ENCODE measurements at regions not wholly inside any gene's neighbourhood (a gene's known extent, or its start where the extent isn't known, plus 50 kb on each side); places are given as distances from the start of the nearest gene placed in this dataset.
A peak's percentile ranks its signal among the peaks of the same experiment; 100 is the strongest.

- no peak for DNase-seq (ENCODE audit: low spot score)
Observed at GRCh38 chr5:96588539-96588938, 73.6 kb upstream of the CAST start.

- no peak for DNase-seq (ENCODE audit: low spot score)
Observed at GRCh38 chr5:96590796-96591195, 71.4 kb upstream of the CAST start.

GRCh38 chr5:96595300-96596090 lies 66.7 kb upstream of the CAST start:
- peak; percentile 40 for DNase-seq (ENCODE audit: low spot score)

- DNase-seq (ENCODE audit: low spot score) = no peak
Observed at GRCh38 chr5:96597438-96598020, 64.6 kb upstream of the CAST start.

- no peak for DNase-seq (ENCODE audit: low spot score)
Observed at GRCh38 chr5:96601200-96601599, 61.0 kb upstream of the CAST start.

- DNase-seq (ENCODE audit: low spot score) = peak; percentile 80
Observed at GRCh38 chr5:96601715-96602244, 60.4 kb upstream of the CAST start.

- no peak for DNase-seq (ENCODE audit: low spot score)
Observed at GRCh38 chr5:96602776-96603175, 59.4 kb upstream of the CAST start.

- no peak for DNase-seq (ENCODE audit: low spot score)
Observed at GRCh38 chr5:96605144-96605837, 56.9 kb upstream of the CAST start.

GRCh38 chr5:96609369-96609768 lies 52.8 kb upstream of the CAST start:
- no peak for DNase-seq (ENCODE audit: low spot score)

GRCh38 chr5:96610747-96611146 lies 51.4 kb upstream of the CAST start:
- DNase-seq (ENCODE audit: low spot score) = no peak

- no peak for DNase-seq (ENCODE audit: low spot score)
Observed at GRCh38 chr5:96611946-96612345, 50.2 kb upstream of the CAST start.
